ENCODE measurements at regions not wholly inside any gene's neighbourhood (a gene's known extent, or its start where the extent isn't known, plus 50 kb on each side); places are given as distances from the start of the nearest gene placed in this dataset.

DNA sequence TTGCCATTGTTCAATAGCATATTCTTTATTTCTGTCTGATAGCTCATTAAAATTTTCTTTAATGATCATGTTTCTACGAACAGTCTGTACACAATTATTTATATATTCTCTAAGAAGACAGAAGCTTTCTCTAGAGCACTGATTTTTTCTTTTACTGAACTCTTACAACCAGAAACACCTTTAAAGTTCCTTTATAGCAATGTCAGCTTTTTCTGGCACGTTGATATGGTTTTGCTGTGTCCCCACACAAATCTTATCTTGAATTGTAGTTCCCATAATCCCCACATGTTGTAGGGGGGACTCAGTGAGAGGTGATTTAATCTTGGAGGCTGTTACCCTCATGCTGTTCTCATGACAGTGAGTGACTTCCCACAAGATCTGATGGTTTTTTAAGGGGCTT, 299.4 kb downstream of the PPARGC1A start:
- dilution Hi-C loops (cut with HindIII; ENCODE audit: low sequenced_read_pairs, unreplicated experiment) (no loop called here), in situ Hi-C loops (cut with MboI; ENCODE audit: low sequenced_read_pairs) (no loop called here), intact Hi-C loops (cut with micrococcal nuclease) (no loop called here)
- no peak for DNase-seq
- ATAC-seq (ENCODE audit: low read depth) = no peak
- Histone ChIP-seq H2BK15ac (ENCODE audit: low read depth, low read length) (no peak overlapping the region), H3K9me3 (ENCODE audit: control insufficient read depth, insufficient read depth, low read length) (no peaks in the 10 kb centered on the region), H3K23ac (ENCODE audit: low read depth, low read length) (no peak overlapping the region), H3K4me3 (ENCODE audit: insufficient read depth, low read depth, low read length) (no peak overlapping the region), H3K9me1 (ENCODE audit: insufficient read depth, low read length) (no peaks in the 10 kb centered on the region), H2AK9ac (replicated peaks; ENCODE audit: low read depth, low read length, poor library complexity) (no peak overlapping the region), H4K91ac (ENCODE audit: insufficient read depth, low read depth, low read length) (no peak overlapping the region), H3K27ac (ENCODE audit: insufficient read depth, low read length) (no peak overlapping the region), H3K27me3 (ENCODE audit: control insufficient read depth, insufficient read depth, low read length) (no peaks in the 10 kb centered on the region), H3K18ac (ENCODE audit: low read depth, low read length) (no peak overlapping the region), H3K56ac (ENCODE audit: extremely low read depth, insufficient read depth, low read length) (no peak overlapping the region), H3K4me1 (ENCODE audit: control insufficient read depth, insufficient read depth, low read length) (no peaks in the 10 kb centered on the region), H2AFZ (replicated peaks; ENCODE audit: low read length, poor library complexity) (no peak overlapping the region), H3K79me1 (ENCODE audit: low read depth in 1 of 2, low read length in 2 of 2) (no peaks in the 10 kb centered on the region), H4K8ac (ENCODE audit: low read depth in 2 of 2, low read length in 2 of 2) (no peak overlapping the region), H3K9ac (ENCODE audit: low read depth, low read length) (no peak overlapping the region), H2BK20ac (ENCODE audit: low read depth, low read length) (no peak overlapping the region), H3K36me3 (ENCODE audit: control insufficient read depth, insufficient read depth, low read length) (no peaks in the 10 kb centered on the region), H3K4me2 (ENCODE audit: low read depth, low read length) (no peak overlapping the region), H2BK5ac (ENCODE audit: low read depth, low read length, poor library complexity, severe bottlenecking) (no peak overlapping the region), H4K5ac (ENCODE audit: low read depth, low read length) (no peak overlapping the region), H4K20me1 (ENCODE audit: insufficient read depth, low read length) (no peaks in the 10 kb centered on the region), H3K14ac (replicated peaks; ENCODE audit: low read depth, low read length) (no peak overlapping the region), H2AK5ac (ENCODE audit: low read depth, low read length) (no peak overlapping the region), H3K4ac (ENCODE audit: low read depth, low read length) (no peak overlapping the region), H2BK120ac (ENCODE audit: low read depth, low read length) (no peak overlapping the region)
- TF ChIP-seq MXI1 (IDR thresholded peaks at IDR 0.05; ENCODE audit: borderline replicate concordance, low read depth, low read length) = no peak
- TF ChIP-seq MAFK (IDR thresholded peaks at IDR 0.05; ENCODE audit: low read depth, low read length) = peak; percentile 61
- CTCF ChIA-PET = no interaction called here
- no TSS peak for BruUV-seq (replicated peaks)
- WGBS, 2 experiments (ENCODE audit: extremely low coverage in 2 of 2, insufficient read length in 1 of 2) = no CpG with 5 or more reads among the region's 2 CpGs
- POLR2A ChIA-PET (ENCODE audit: unreplicated experiment) = no interaction called here
